Smooth muscle cell (in vitro differentiated cells): ENCODE measurements at regions not wholly inside any gene's neighbourhood (a gene's known extent, or its start where the extent isn't known, plus 50 kb on each side); places are given as distances from the start of the nearest gene placed in this dataset.

Source experiments
- DNase-seq: peaks from one replicate; lab custom pipeline; 2025; ENCODE audit not compliant: unreplicated experiment; lab: John Stamatoyannopoulos, UW
- H2AFZ ChIP-seq: fragments of 200-600 bp; sonication (generic); 2 replicates; pipeline ENCODE4 v1.6.0; 2016; ENCODE audit warnings: antibody characterized with exemption, low read depth, mild to moderate bottlenecking
- H3F3A ChIP-seq: fragments of 200-600 bp; sonication (generic); 2 replicates; pipeline ENCODE4 v1.6.0; 2017; ENCODE audit warnings: antibody characterized with exemption, low read depth
- H3K27ac ChIP-seq: fragments of 200-600 bp; sonication (generic); 2 replicates; pipeline ENCODE4 v1.5.1; 2016; ENCODE audit warnings: low read depth, mild to moderate bottlenecking
- H3K27me3 ChIP-seq: fragments of 200-600 bp; sonication (generic); 2 replicates; pipeline ENCODE4 v1.6.1; 2016; ENCODE audit warnings: low read depth, mild to moderate bottlenecking
- H3K36me3 ChIP-seq: fragments of 200-600 bp; sonication (generic); 2 replicates; pipeline ENCODE4 v1.5.1; 2016; ENCODE audit warnings: low read depth
- H3K4me1 ChIP-seq: fragments of 200-600 bp; sonication (generic); 2 replicates; pipeline ENCODE4 v1.5.1; 2016; ENCODE audit warnings: low read depth
- H3K4me2 ChIP-seq: fragments of 200-600 bp; sonication (generic); 2 replicates; pipeline ENCODE4 v1.6.0; 2016; ENCODE audit warnings: mild to moderate bottlenecking
- H3K4me3 ChIP-seq: fragments of 200-600 bp; sonication (generic); 2 replicates; pipeline ENCODE4 v1.5.1; 2016; ENCODE audit warnings: mild to moderate bottlenecking
- H3K79me2 ChIP-seq: fragments of 200-600 bp; sonication (generic); 2 replicates; pipeline ENCODE4 v1.6.0; 2016; ENCODE audit warnings: low read depth, mild to moderate bottlenecking
- H3K9ac ChIP-seq: fragments of 200-600 bp; sonication (generic); 2 replicates; pipeline ENCODE4 v1.6.0; 2016; ENCODE audit warnings: low read depth
- H3K9me3 ChIP-seq: fragments of 200-600 bp; sonication (generic); replicated peaks from 2 replicates; pipeline ENCODE4 v1.5.1; 2016; ENCODE audit warnings: low read depth
- H4K20me1 ChIP-seq: fragments of 200-600 bp; sonication (generic); 2 replicates; pipeline ENCODE4 v1.6.0; 2016; ENCODE audit warnings: low read depth
- WGBS: methylation state at CpG from one replicate; pipeline ENCODE4 v1.1.7; 2016; ENCODE audit warnings: low lambda C conversion rate; 5-methylcytosine and 5-hydroxymethylcytosine counted together
- TF ChIP-seq, protein P1 (sequence below): fragments of 200-600 bp; sonication (generic); IDR thresholded peaks from 2 replicates; pipeline ENCODE4 v1.5.1; 2017; ENCODE audit warnings: borderline replicate concordance, mild to moderate bottlenecking, antibody characterized with exemption; ENCODE audit not compliant: insufficient read depth, poor library complexity, severe bottlenecking

- TF ChIP-seq, protein P1, sequence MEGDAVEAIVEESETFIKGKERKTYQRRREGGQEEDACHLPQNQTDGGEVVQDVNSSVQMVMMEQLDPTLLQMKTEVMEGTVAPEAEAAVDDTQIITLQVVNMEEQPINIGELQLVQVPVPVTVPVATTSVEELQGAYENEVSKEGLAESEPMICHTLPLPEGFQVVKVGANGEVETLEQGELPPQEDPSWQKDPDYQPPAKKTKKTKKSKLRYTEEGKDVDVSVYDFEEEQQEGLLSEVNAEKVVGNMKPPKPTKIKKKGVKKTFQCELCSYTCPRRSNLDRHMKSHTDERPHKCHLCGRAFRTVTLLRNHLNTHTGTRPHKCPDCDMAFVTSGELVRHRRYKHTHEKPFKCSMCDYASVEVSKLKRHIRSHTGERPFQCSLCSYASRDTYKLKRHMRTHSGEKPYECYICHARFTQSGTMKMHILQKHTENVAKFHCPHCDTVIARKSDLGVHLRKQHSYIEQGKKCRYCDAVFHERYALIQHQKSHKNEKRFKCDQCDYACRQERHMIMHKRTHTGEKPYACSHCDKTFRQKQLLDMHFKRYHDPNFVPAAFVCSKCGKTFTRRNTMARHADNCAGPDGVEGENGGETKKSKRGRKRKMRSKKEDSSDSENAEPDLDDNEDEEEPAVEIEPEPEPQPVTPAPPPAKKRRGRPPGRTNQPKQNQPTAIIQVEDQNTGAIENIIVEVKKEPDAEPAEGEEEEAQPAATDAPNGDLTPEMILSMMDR, result no peak
Measured at GRCh38 chr11:80129396-80129795, 688.6 kb upstream of the TENM4 start.

DNA sequence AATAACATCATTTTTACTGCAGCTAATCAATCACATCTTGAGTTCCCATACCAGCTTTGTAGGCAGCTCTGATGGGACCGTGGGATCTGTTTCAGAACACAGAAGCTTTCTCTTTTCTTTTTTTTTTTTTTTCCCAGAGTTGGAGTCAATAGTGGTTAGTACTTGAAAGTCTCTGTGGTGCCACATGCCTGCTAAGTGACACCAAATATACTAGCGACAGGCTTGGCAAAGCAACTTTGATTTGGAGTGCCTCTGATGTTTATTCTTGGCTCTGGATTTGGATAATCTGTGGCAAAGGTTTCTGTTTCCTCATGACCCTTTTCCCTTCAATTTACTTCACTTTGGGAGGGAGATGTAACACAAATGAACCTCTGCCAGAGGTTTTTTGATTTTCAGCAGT is 681.4 kb upstream of the TENM4 start:
- peaks cover 8% of the 10 kb centered on the region for H3K27me3 ChIP-seq
- 93% methylated on average over 2 of the region's 2 CpGs for WGBS
- H3K9ac ChIP-seq, result no peak overlapping the region
- H4K20me1 ChIP-seq, result no peaks in the 10 kb centered on the region
- no peak overlapping the region for H3K4me2 ChIP-seq
- H2AFZ ChIP-seq, result no peak overlapping the region
- no peaks in the 10 kb centered on the region for H3K9me3 ChIP-seq
- no peak overlapping the region for H3K27ac ChIP-seq
- no peaks in the 10 kb centered on the region for H3K4me1 ChIP-seq
- no peaks in the 10 kb centered on the region for H3F3A ChIP-seq
- no peak for DNase-seq
- H3K36me3 ChIP-seq, result no peaks in the 10 kb centered on the region
- no peak overlapping the region for H3K4me3 ChIP-seq
- TF ChIP-seq, protein P1, result no peak
- H3K79me2 ChIP-seq, result no peaks in the 10 kb centered on the region

More at GRCh38 chr11:80129396-80129795, 688.6 kb upstream of the TENM4 start:
- no peak overlapping the region for H3K9ac ChIP-seq
- no peak overlapping the region for H2AFZ ChIP-seq
- H3K4me2 ChIP-seq, result no peak overlapping the region
- no peaks in the 10 kb centered on the region for H4K20me1 ChIP-seq
- H3K9me3 ChIP-seq, result no peaks in the 10 kb centered on the region
- no peak for DNase-seq
- no peaks in the 10 kb centered on the region for H3K79me2 ChIP-seq
- H3K27ac ChIP-seq, result no peak overlapping the region
- H3K27me3 ChIP-seq, result no peaks in the 10 kb centered on the region
- no peaks in the 10 kb centered on the region for H3K4me1 ChIP-seq
- no peak overlapping the region for H3K4me3 ChIP-seq
- H3K36me3 ChIP-seq, result no peaks in the 10 kb centered on the region
- H3F3A ChIP-seq, result no peaks in the 10 kb centered on the region

- Histone ChIP-seq H3K4me1 (no peaks in the 10 kb centered on the region), H3K27ac (no peak overlapping the region), H3K4me2 (no peak overlapping the region), H3K36me3 (no peaks in the 10 kb centered on the region), H3K9ac (no peak overlapping the region), H3K79me2 (no peaks in the 10 kb centered on the region), H4K20me1 (no peaks in the 10 kb centered on the region), H3K4me3 (no peak overlapping the region), H2AFZ (no peak overlapping the region), H3F3A (no peaks in the 10 kb centered on the region), H3K9me3 (no peaks in the 10 kb centered on the region), H3K27me3 (peaks cover 8% of the 10 kb centered on the region)
- no peak for DNase-seq
- TF ChIP-seq, protein P1, result no peak
- 87% methylated on average over 2 of the region's 2 CpGs for WGBS
Measured at GRCh38 chr11:80118073-80118472, 677.2 kb upstream of the TENM4 start.

DNA sequence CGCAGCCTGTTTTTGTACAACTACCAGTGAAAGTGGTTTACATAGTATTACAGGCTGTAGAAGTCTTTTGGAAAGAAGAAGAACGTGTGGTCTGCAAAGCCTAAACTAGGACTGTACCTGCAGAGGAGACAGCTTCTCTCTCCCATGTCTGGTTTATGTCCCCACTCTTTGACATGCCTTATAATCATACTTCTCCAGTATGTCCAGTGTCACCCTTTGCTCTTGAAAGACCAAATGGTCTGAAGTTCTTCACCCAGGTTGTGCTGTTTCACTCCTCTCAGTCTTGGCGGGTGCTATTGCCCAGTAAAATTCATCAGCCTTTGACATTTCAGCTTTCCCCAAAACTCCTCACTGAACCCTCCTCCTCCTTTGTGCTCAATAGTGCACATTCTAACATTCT is 676.0 kb upstream of the TENM4 start:
- WGBS, result 88% methylated on average over 3 of the region's 3 CpGs
- Histone ChIP-seq H3K9ac (no peak overlapping the region), H3K4me1 (no peaks in the 10 kb centered on the region)

More for the DNA sequence above, 676.0 kb upstream of the TENM4 start:
- Histone ChIP-seq H3K27me3 (peaks cover 8% of the 10 kb centered on the region), H3K4me2 (no peak overlapping the region), H3K9me3 (no peaks in the 10 kb centered on the region), H3K27ac (no peak overlapping the region), H3K4me3 (no peak overlapping the region), H3K79me2 (no peaks in the 10 kb centered on the region), H3F3A (no peaks in the 10 kb centered on the region), H2AFZ (no peak overlapping the region), H4K20me1 (no peaks in the 10 kb centered on the region), H3K36me3 (no peaks in the 10 kb centered on the region)
- TF ChIP-seq, protein P1, result no peak
- DNase-seq, result no peak
